Peyer's patch (tissue), 4 donors: ENCODE measurements at regions not wholly inside any gene's neighbourhood (a gene's known extent, or its start where the extent isn't known, plus 50 kb on each side); places are given as distances from the start of the nearest gene placed in this dataset.
"Not testable (repeated sequence)": the region's sequence is repeated elsewhere in the genome, so short reads cannot be mapped to it uniquely, and the experiment has no call there.

ENCODE experiments used
- CTCF ChIP-seq, 6 experiments: fragments of 450-650 bp in 4 of 6; fragments of 200-600 bp in 2 of 6; sonication (generic) in 1 of 6; IDR thresholded peaks; one replicate each; pipeline ENCODE4 v1.5.1; 2017 to 2019; ENCODE audit warnings: antibody characterized with exemption in 6 of 6, mild to moderate bottlenecking in 3 of 6, moderate library complexity in 1 of 6
- POLR2A ChIP-seq, 2 donors: fragments of 450-650 bp; IDR thresholded peaks; one replicate each; pipeline ENCODE4 v1.5.1; 2017; ENCODE audit warnings: antibody characterized with exemption in 2 of 2, mild to moderate bottlenecking in 2 of 2, moderate library complexity in 2 of 2

DNA sequence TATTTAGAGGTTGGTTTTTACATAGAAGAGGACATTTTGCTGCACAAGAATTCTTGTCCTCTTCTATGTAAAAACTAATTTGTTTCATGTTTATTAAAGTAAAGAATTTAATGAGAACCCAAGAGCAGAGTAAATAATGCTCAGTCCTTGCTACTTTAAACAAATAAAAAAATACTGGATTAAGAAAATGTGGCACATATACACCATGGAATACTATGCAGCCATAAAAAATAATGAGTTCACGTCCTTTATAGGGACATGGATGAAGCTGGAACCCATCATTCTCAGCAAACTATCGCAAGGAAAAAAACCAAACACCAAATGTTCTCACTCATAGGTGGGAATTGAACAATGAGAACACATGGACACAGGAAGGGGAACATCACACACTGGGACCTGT is 643.6 kb downstream of the NR2F1-AS1 start:
- TF ChIP-seq CTCF, POLR2A (IDR thresholded peaks at IDR 0.05): not testable (repeated sequence)
